Adrenal gland (tissue), 5 donors: ENCODE measurements at regions not wholly inside any gene's neighbourhood (a gene's known extent, or its start where the extent isn't known, plus 50 kb on each side); places are given as distances from the start of the nearest gene placed in this dataset.

Source experiments
- CTCF ChIP-seq, 6 experiments: fragments of 450-650 bp in 4 of 6; fragments of 200-600 bp in 2 of 6; sonication (generic) in 1 of 6; IDR thresholded peaks; 1 replicate in 5 of 6; 2 replicates in 1 of 6; pipeline versions ENCODE4 v1.5.1 to v1.8.0; 2016 to 2021; ENCODE audit warnings: antibody characterized with exemption in 6 of 6, mild to moderate bottlenecking in 2 of 6, moderate library complexity in 1 of 6
- POLR2A ChIP-seq, 2 donors: fragments of 450-650 bp; IDR thresholded peaks; one replicate each; pipeline ENCODE4 v1.6.1; 2017; ENCODE audit warnings: antibody characterized with exemption in 2 of 2, mild to moderate bottlenecking in 2 of 2, moderate library complexity in 1 of 2
- donor health status: DM: no; HTN: no; CAD: no.

GRCh38 chr16:74184839-74185238 is 111.8 kb upstream of the PSMD7 start:
- TF ChIP-seq POLR2A (IDR thresholded peaks at IDR 0.05) (no peak), CTCF (IDR thresholded peaks at IDR 0.05) (no peak)
